IMR-90 (cell line): ENCODE measurements at regions not wholly inside any gene's neighbourhood (a gene's known extent, or its start where the extent isn't known, plus 50 kb on each side); places are given as distances from the start of the nearest gene placed in this dataset.

ENCODE experiments used
- ATAC-seq: fragments of 200-7000 bp; cut with Tn5 transposase; 2 replicates; pipeline ENCODE4 v1.9.1; 2020; ENCODE audit warnings: low read depth, mild to moderate bottlenecking, moderate library complexity
- BruUV-seq: library from RNA; stranded (reverse); fragments of 400-500 nt; replicated peaks from 2 replicates; lab custom pipeline; 2021; lab: Mats Ljungman, UMichigan
- CTCF ChIA-PET: fragments of 300-600 bp; formaldehyde crosslinking; extraction: SDS; loops from one replicate; lab custom pipeline; 2021; ENCODE audit warnings: antibody characterized with exemption; lab: Yijun Ruan, JAX
- POLR2A ChIA-PET: fragments of 300-600 bp; sonication (Branson Sonifier 250); formaldehyde crosslinking; loops from one replicate; lab custom pipeline; 2022; ENCODE audit warnings: antibody characterized with exemption; ENCODE audit not compliant: unreplicated experiment; lab: Charles Lee
- DNase-seq: peaks from one replicate; pipeline ENCODE4 v3.0.0; 2013
- H2AFZ ChIP-seq: replicated peaks from 2 replicates; pipeline ENCODE3; 2013; ENCODE audit warnings: low read length, mild to moderate bottlenecking; ENCODE audit not compliant: poor library complexity
- H2AK5ac ChIP-seq: 2 replicates; pipeline ENCODE4 v1.6.1; 2013; ENCODE audit warnings: low read depth, low read length, inconsistent platforms
- H2AK9ac ChIP-seq: replicated peaks from 2 replicates; pipeline ENCODE3; 2013; ENCODE audit warnings: mild to moderate bottlenecking, low read depth, low read length, moderate library complexity; ENCODE audit not compliant: poor library complexity
- H2BK120ac ChIP-seq: 2 replicates; pipeline ENCODE4 v1.6.1; 2013; ENCODE audit warnings: low read depth, low read length, inconsistent platforms
- H2BK15ac ChIP-seq: 3 replicates; pipeline ENCODE4 v1.6.1; 2013; ENCODE audit warnings: low read depth, low read length, inconsistent platforms
- H2BK20ac ChIP-seq: 2 replicates; pipeline ENCODE4 v1.6.1; 2013; ENCODE audit warnings: low read depth, mild to moderate bottlenecking, inconsistent platforms, low read length, moderate library complexity
- H2BK5ac ChIP-seq: 2 replicates; pipeline ENCODE4 v1.6.1; 2013; ENCODE audit warnings: mild to moderate bottlenecking, low read depth, low read length, inconsistent platforms; ENCODE audit not compliant: poor library complexity, severe bottlenecking
- H3K14ac ChIP-seq: replicated peaks from 2 replicates; pipeline ENCODE4 v1.6.1; 2013; ENCODE audit warnings: low read depth, low read length, inconsistent platforms
- H3K18ac ChIP-seq: 2 replicates; pipeline ENCODE4 v1.6.1; 2013; ENCODE audit warnings: low read depth, low read length, control low read depth
- H3K23ac ChIP-seq: 2 replicates; pipeline ENCODE4 v1.6.1; 2013; ENCODE audit warnings: low read depth, low read length, inconsistent platforms
- H3K27ac ChIP-seq: 2 replicates; pipeline ENCODE4 v1.5.1; 2013; ENCODE audit warnings: mild to moderate bottlenecking, control low read depth, low read length; ENCODE audit not compliant: insufficient read depth
- H3K27me3 ChIP-seq: 2 replicates; pipeline ENCODE4 v1.6.1; 2013; ENCODE audit warnings: low read length; ENCODE audit not compliant: control insufficient read depth, insufficient read depth
- H3K36me3 ChIP-seq: 2 replicates; pipeline ENCODE4 v1.6.1; 2013; ENCODE audit warnings: low read length, mixed read lengths; ENCODE audit not compliant: control insufficient read depth, insufficient read depth
- H3K4ac ChIP-seq: 2 replicates; pipeline ENCODE4 v1.6.1; 2013; ENCODE audit warnings: low read depth, low read length, inconsistent platforms
- H3K4me1 ChIP-seq: 2 replicates; pipeline ENCODE4 v1.6.1; 2013; ENCODE audit warnings: low read length, mixed read lengths; ENCODE audit not compliant: control insufficient read depth, insufficient read depth
- H3K4me2 ChIP-seq: 2 replicates; pipeline ENCODE4 v1.6.1; 2013; ENCODE audit warnings: low read depth, mild to moderate bottlenecking, control low read depth, low read length, moderate library complexity
- H3K4me3 ChIP-seq: 2 replicates; pipeline ENCODE4 v1.5.1; 2013; ENCODE audit warnings: low read depth, mild to moderate bottlenecking, control low read depth, low read length, moderate library complexity; ENCODE audit not compliant: insufficient read depth
- H3K56ac ChIP-seq: 2 replicates; pipeline ENCODE4 v1.6.1; 2013; ENCODE audit warnings: low read length, inconsistent platforms; ENCODE audit not compliant: insufficient read depth; ENCODE audit errors: extremely low read depth
- H3K79me1 ChIP-seq, 2 experiments: 2 replicates each; pipeline ENCODE4 v1.6.1; 2013; ENCODE audit warnings: low read length in 2 of 2, inconsistent platforms in 1 of 2, low read depth in 1 of 2
- H3K9ac ChIP-seq: 2 replicates; pipeline ENCODE4 v1.6.1; 2013; ENCODE audit warnings: low read depth, low read length, control low read depth
- H3K9me1 ChIP-seq: 2 replicates; pipeline ENCODE4 v1.6.1; 2013; ENCODE audit warnings: low read length, inconsistent platforms; ENCODE audit not compliant: insufficient read depth
- H3K9me3 ChIP-seq: 2 replicates; pipeline ENCODE4 v1.6.1; 2013; ENCODE audit warnings: low read length; ENCODE audit not compliant: control insufficient read depth, insufficient read depth
- H4K20me1 ChIP-seq: 2 replicates; pipeline ENCODE4 v1.6.1; 2013; ENCODE audit warnings: low read length, inconsistent platforms; ENCODE audit not compliant: insufficient read depth
- H4K5ac ChIP-seq: 2 replicates; pipeline ENCODE4 v1.6.1; 2013; ENCODE audit warnings: mild to moderate bottlenecking, low read depth, low read length, control low read depth
- H4K8ac ChIP-seq, 2 experiments: 2 replicates each; pipeline ENCODE4 v1.6.1; 2013; ENCODE audit warnings: low read depth in 2 of 2, low read length in 2 of 2, control low read depth in 1 of 2, inconsistent platforms in 1 of 2
- H4K91ac ChIP-seq: 2 replicates; pipeline ENCODE4 v1.6.1; 2013; ENCODE audit warnings: low read depth, low read length, inconsistent platforms; ENCODE audit not compliant: insufficient read depth
- BHLHE40 ChIP-seq: fragments of 150-350 bp; IDR thresholded peaks from 2 replicates; pipeline ENCODE4 v1.6.1; 2016; ENCODE audit warnings: mild to moderate bottlenecking, low read depth, low read length
- CEBPB ChIP-seq: IDR thresholded peaks from 2 replicates; pipeline ENCODE4 v1.6.1; 2012; ENCODE audit warnings: low read depth, low read length, improper control_type of control experiment
- CHD1 ChIP-seq: IDR thresholded peaks from 2 replicates; pipeline ENCODE4 v1.6.1; 2012; ENCODE audit warnings: low read depth, low read length, improper control_type of control experiment
- FOS ChIP-seq: fragments of 150-350 bp; IDR thresholded peaks from 2 replicates; pipeline ENCODE4 v1.6.1; 2016; ENCODE audit warnings: low read depth, low read length
- MAFK ChIP-seq: IDR thresholded peaks from 2 replicates; pipeline ENCODE4 v1.6.1; 2012; ENCODE audit warnings: low read depth, low read length, improper control_type of control experiment
- MAZ ChIP-seq: IDR thresholded peaks from 2 replicates; pipeline ENCODE4 v1.6.1; 2012; ENCODE audit warnings: low read depth, mild to moderate bottlenecking, low read length, improper control_type of control experiment, moderate library complexity, borderline replicate concordance
- MXI1 ChIP-seq: IDR thresholded peaks from 2 replicates; pipeline ENCODE4 v1.6.1; 2012; ENCODE audit warnings: low read depth, mild to moderate bottlenecking, low read length, moderate library complexity, borderline replicate concordance
- NFE2L2 ChIP-seq: fragments of 150-350 bp; IDR thresholded peaks from 2 replicates; pipeline ENCODE4 v1.6.1; 2016; ENCODE audit warnings: low read depth, mild to moderate bottlenecking, low read length
- POLR2A ChIP-seq: IDR thresholded peaks from 2 replicates; pipeline ENCODE4 v1.6.1; 2012; ENCODE audit warnings: mild to moderate bottlenecking, low read depth, low read length
- RAD21 ChIP-seq: IDR thresholded peaks from 2 replicates; pipeline ENCODE4 v1.6.1; 2012; ENCODE audit warnings: low read length, improper control_type of control experiment
- RCOR1 ChIP-seq: IDR thresholded peaks from 2 replicates; pipeline ENCODE4 v1.6.1; 2012; ENCODE audit warnings: mild to moderate bottlenecking, low read length, improper control_type of control experiment; ENCODE audit not compliant: insufficient replicate concordance
- RFX5 ChIP-seq: IDR thresholded peaks from 2 replicates; pipeline ENCODE4 v1.8.0; 2012; ENCODE audit warnings: low read depth, mild to moderate bottlenecking, low read length, moderate library complexity
- SMC3 ChIP-seq: fragments of 150-350 bp; IDR thresholded peaks from 2 replicates; pipeline ENCODE4 v1.6.1; 2016; ENCODE audit warnings: low read depth, mild to moderate bottlenecking, antibody characterized with exemption, low read length, moderate library complexity
- USF2 ChIP-seq: fragments of 150-350 bp; IDR thresholded peaks from 2 replicates; pipeline ENCODE4 v1.6.1; 2017; ENCODE audit warnings: mild to moderate bottlenecking, antibody characterized with exemption, low read length, low read depth
- WGBS, 2 experiments: methylation state at CpG; one replicate each; pipeline versions ENCODE4 v1.1.5 to v1.1.7; 2013; ENCODE audit warnings: missing lambda C conversion rate in 2 of 2; ENCODE audit not compliant: insufficient read length in 1 of 2; ENCODE audit errors: extremely low coverage in 2 of 2; 5-methylcytosine and 5-hydroxymethylcytosine counted together
- dilution Hi-C: fragments of 300-500 bp; cut with HindIII; formaldehyde crosslinking; loops from one replicate; pipeline ENCODE4 v1.14.3; 2018; ENCODE audit warnings: low sequenced_read_pairs; ENCODE audit not compliant: unreplicated experiment
- in situ Hi-C: fragments of 300-500 bp; cut with MboI; formaldehyde crosslinking; loops from 3 replicates; pipeline ENCODE4 v1.14.3; 2019; ENCODE audit warnings: low sequenced_read_pairs, inconsistent platforms, mixed read lengths
- intact Hi-C: fragments of 100-400 bp; cut with micrococcal nuclease; formaldehyde crosslinking; loops from 2 replicates; pipeline ENCODE4 v1.10.0; 2022
- TF ChIP-seq, protein P1 (sequence below): conservative IDR thresholded peaks from 2 replicates; pipeline ENCODE4 v1.5.1; 2012; ENCODE audit warnings: mild to moderate bottlenecking, low read depth, low read length, improper control_type of control experiment
- TF ChIP-seq, protein P2 (sequence below): fragments of 150-350 bp; IDR thresholded peaks from 2 replicates; pipeline ENCODE4 v1.6.1; 2016; ENCODE audit warnings: low read depth, mild to moderate bottlenecking, low read length, moderate library complexity, borderline replicate concordance

GRCh38 chr12:73863546-73863945, 674.1 kb upstream of the ATXN7L3B start:
- no peak overlapping the region for H3K27ac ChIP-seq

More at GRCh38 chr12:73863546-73863945, 674.1 kb upstream of the ATXN7L3B start:
- Histone ChIP-seq H2BK15ac (no peak overlapping the region), H3K56ac (no peak overlapping the region), H3K9me3 (peaks cover 6% of the 10 kb centered on the region), H3K4me2 (no peak overlapping the region), H3K14ac (no peak overlapping the region), H2AK5ac (no peak overlapping the region), H4K20me1 (no peaks in the 10 kb centered on the region), H3K27me3 (no peaks in the 10 kb centered on the region), H3K36me3 (no peaks in the 10 kb centered on the region), H2AK9ac (no peak overlapping the region), H4K8ac (no peak overlapping the region), H2BK20ac (no peak overlapping the region), H3K18ac (no peak overlapping the region), H3K4me3 (no peak overlapping the region), H4K91ac (no peak overlapping the region), H3K9me1 (no peaks in the 10 kb centered on the region), H3K9ac (no peak overlapping the region), H4K5ac (no peak overlapping the region), H3K23ac (no peak overlapping the region), H2AFZ (no peak overlapping the region), H3K79me1 (no peaks in the 10 kb centered on the region), H2BK5ac (no peak overlapping the region), H3K4ac (no peak overlapping the region), H3K4me1 (no peaks in the 10 kb centered on the region), H2BK120ac (no peak overlapping the region)
- no peak for DNase-seq
- TF ChIP-seq POLR2A (no peak), MXI1 (no peak), USF2 (no peak), RCOR1 (no peak), NFE2L2 (no peak), BHLHE40 (no peak), RAD21 (no peak), CEBPB (no peak), CHD1 (no peak), MAFK (no peak), MAZ (no peak), FOS (no peak), SMC3 (no peak), RFX5 (no peak)
- TF ChIP-seq, protein P1, sequence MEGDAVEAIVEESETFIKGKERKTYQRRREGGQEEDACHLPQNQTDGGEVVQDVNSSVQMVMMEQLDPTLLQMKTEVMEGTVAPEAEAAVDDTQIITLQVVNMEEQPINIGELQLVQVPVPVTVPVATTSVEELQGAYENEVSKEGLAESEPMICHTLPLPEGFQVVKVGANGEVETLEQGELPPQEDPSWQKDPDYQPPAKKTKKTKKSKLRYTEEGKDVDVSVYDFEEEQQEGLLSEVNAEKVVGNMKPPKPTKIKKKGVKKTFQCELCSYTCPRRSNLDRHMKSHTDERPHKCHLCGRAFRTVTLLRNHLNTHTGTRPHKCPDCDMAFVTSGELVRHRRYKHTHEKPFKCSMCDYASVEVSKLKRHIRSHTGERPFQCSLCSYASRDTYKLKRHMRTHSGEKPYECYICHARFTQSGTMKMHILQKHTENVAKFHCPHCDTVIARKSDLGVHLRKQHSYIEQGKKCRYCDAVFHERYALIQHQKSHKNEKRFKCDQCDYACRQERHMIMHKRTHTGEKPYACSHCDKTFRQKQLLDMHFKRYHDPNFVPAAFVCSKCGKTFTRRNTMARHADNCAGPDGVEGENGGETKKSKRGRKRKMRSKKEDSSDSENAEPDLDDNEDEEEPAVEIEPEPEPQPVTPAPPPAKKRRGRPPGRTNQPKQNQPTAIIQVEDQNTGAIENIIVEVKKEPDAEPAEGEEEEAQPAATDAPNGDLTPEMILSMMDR, result no peak
- TF ChIP-seq, protein P2, sequence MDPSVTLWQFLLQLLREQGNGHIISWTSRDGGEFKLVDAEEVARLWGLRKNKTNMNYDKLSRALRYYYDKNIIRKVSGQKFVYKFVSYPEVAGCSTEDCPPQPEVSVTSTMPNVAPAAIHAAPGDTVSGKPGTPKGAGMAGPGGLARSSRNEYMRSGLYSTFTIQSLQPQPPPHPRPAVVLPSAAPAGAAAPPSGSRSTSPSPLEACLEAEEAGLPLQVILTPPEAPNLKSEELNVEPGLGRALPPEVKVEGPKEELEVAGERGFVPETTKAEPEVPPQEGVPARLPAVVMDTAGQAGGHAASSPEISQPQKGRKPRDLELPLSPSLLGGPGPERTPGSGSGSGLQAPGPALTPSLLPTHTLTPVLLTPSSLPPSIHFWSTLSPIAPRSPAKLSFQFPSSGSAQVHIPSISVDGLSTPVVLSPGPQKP, result no peak
- dilution Hi-C loops (no loop called here), intact Hi-C loops (no loop called here), in situ Hi-C loops (no loop called here)
- CTCF ChIA-PET, result no interaction called here
- POLR2A ChIA-PET, result no interaction called here
- WGBS, 2 experiments, result no CpG with 5 or more reads among the region's 2 CpGs
- BruUV-seq, result no TSS peak
- ATAC-seq, result no peak
